ENCODE measurements at regions not wholly inside any gene's neighbourhood (a gene's known extent, or its start where the extent isn't known, plus 50 kb on each side); places are given as distances from the start of the nearest gene placed in this dataset.
"Not testable (repeated sequence)": the region's sequence is repeated elsewhere in the genome, so short reads cannot be mapped to it uniquely, and the experiment has no call there.

DNA sequence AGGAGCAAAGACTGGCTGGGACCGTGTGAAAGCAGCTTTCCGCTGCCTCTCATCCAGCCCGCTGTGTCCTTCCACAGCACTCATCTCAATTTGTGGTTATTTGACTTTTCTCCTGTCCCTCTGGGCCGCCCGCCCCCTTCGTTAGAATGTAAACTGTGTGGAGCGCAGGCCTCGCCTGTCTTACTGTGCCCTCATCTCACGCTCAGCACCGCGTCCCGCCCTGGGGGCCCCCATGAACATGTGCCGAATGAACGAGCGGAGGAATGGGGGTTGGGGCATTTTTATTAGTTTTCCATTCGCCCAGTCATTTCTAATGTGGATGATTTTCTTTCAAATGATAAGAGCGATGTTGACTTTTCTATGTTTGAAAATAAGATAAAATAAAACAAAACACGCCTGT lies 159.1 kb upstream of the ZNF469 start:
- TF ChIP-seq EZH2 (IDR thresholded peaks at IDR 0.05; ENCODE audit: borderline replicate concordance, low read length); CTCF (IDR thresholded peaks at IDR 0.05; ENCODE audit: low read length): not testable (repeated sequence)

All from OCI-LY1 (cell line).